ENCODE measurements at regions not wholly inside any gene's neighbourhood (a gene's known extent, or its start where the extent isn't known, plus 50 kb on each side); places are given as distances from the start of the nearest gene placed in this dataset.
A peak's percentile ranks its signal among the peaks of the same experiment; 100 is the strongest.
"Not testable (repeated sequence)": the region's sequence is repeated elsewhere in the genome, so short reads cannot be mapped to it uniquely, and the experiment has no call there.

DNA sequence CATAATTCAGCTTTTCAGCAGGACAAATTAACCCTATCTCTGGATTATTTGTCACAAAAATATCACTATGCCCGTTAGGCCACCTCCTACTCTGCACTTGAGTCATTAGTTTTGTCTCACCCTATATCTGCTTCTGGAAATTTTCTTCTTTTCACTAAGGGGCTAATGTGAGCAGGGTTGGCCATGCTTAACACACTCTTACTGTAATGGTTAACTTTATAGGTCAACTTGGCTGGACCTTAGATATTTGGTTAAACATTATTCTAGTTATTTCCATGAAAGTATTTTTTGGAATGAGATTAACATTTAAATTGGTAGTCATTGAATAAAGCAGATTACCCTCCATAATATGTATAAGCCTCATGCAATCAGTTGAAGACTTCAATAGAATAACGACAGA is 394.6 kb upstream of the PTCHD4 start:
- no peak for DNase-seq (ENCODE audit: low read depth)

GRCh38 chr6:48493432-48493831 is 382.4 kb upstream of the PTCHD4 start:
- not testable (repeated sequence) for DNase-seq (ENCODE audit: low read depth)

- DNase-seq (ENCODE audit: low read depth) = no peak
Measured at GRCh38 chr6:48490658-48491057, 379.7 kb upstream of the PTCHD4 start.

DNA sequence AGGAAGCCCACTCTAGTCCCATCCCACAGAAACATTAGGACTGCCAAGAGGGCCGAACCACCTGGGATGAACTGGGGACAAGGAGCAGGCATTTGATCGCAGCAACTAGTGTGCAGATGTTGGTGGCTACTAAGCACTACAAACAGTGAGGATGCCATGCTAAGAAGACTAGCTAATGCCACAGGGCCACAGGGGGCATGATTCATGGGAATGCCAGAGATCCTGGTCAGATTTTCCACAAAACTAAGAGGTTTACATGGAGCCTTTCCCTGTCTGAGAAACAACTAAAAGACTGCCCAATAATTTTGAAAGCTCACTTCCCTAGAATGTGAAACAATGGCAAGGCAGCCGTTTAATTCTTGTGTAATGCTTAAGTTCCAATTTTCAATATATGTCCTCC is 375.9 kb upstream of the PTCHD4 start:
- DNase-seq (ENCODE audit: low read depth) = peak; percentile 11

DNA sequence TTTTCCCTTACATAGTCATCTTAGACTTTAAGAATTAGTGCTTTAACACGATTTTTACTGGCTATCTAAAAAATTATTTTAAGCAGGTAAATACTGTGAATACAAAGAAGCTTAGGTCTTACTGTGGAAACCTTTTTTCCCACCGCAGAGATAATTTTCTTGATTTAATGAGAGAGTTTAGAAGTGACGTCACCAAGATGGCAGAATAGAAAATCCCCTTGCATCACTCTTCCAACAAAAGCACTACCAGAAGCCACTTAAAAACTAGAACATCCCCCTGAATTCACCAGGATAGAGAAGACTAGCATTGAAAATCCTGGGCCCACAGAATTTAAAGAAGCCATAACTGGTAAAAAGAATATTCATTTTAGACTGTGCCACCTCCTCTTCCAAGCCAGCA is 375.4 kb upstream of the PTCHD4 start:
- DNase-seq (ENCODE audit: low read depth) = no peak

GRCh38 chr6:48476257-48476656 is 365.3 kb upstream of the PTCHD4 start:
- no peak for DNase-seq (ENCODE audit: low read depth)

- no peak for DNase-seq (ENCODE audit: low read depth)
Measured at GRCh38 chr6:48475275-48475674, 364.3 kb upstream of the PTCHD4 start.

- no peak for DNase-seq (ENCODE audit: low read depth)
Measured at GRCh38 chr6:48474830-48475229, 363.8 kb upstream of the PTCHD4 start.

GRCh38 chr6:48474136-48474535 is 363.1 kb upstream of the PTCHD4 start:
- DNase-seq (ENCODE audit: low read depth) = no peak

DNA sequence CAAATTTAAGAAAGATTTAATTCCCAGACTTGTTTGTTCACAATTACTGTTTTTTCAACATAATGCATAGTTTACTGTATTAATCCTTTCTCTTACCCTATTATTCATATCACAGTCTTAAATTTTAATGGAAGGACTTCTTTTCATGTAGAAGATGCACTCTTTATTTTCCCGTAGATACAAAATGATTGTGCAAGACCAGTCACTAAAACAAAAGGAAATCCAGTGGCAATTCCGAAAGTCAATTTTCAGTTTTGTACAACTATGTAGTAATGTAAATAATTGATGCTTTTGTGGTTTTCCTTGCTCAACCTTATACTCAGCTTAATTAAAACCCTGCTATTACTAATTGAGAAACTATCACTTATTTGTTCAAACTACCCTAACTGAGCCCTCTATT is 361.5 kb upstream of the PTCHD4 start:
- DNase-seq (ENCODE audit: low read depth) = no peak

DNA sequence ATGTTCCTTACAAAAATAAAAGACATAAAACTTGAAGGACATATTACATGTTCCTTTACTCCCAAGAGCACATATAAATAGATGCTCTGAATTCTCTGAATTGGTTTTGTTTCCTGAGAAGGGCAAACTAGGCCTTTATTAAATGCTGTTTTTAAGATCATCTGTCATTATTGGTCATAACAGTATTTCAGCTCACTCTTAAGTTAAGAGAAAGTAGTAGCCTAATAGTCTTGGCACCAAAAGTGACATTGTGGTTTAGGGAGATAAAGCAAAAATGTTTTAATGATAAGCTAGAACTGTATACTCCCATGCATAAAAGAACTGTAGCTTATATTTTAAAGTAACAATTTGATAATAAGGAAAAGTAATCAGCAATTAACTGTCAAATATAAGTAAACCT is 361.1 kb upstream of the PTCHD4 start:
- DNase-seq (ENCODE audit: low read depth) = no peak

DNA sequence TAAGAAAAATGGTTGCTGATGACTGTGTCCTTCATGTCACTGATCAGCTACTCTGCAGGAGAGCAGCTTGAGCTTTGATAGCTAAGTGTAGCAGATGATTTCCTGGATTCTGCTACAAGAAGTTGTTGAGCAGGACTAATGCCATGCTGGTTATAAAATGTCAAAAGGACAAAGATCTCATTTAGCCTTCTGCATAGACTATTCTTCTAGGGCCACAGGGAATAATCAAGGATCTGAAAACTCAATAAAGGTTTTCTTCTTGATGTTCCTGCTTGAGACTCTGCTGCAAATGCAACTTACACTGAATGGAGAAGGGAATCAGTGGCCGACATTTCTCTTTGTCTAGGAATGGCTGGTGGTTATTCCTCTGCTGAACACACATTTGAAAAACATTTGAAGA is 360.3 kb upstream of the PTCHD4 start:
- DNase-seq (ENCODE audit: low read depth) = no peak

GRCh38 chr6:48449002-48449401 is 338.0 kb upstream of the PTCHD4 start:
- no peak for DNase-seq (ENCODE audit: low read depth)

DNA sequence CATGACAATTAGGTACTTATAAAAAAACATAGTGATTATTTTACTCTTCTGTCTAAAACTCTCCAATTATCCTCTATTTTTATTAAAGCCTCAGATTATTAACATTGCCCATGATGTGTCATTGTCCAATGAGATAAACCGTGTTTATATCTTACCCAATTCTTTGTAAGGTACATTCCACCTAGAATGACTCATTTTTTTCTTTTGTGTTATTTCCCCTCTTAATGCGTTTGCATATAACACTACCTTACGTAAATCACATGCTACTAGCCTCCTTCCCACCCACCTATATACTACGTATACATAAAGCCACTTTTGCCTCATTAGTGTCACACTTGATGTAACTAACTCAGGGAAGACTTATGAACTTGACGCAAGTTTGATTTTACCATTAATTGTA is 336.3 kb upstream of the PTCHD4 start:
- DNase-seq (ENCODE audit: low read depth) = no peak

DNA sequence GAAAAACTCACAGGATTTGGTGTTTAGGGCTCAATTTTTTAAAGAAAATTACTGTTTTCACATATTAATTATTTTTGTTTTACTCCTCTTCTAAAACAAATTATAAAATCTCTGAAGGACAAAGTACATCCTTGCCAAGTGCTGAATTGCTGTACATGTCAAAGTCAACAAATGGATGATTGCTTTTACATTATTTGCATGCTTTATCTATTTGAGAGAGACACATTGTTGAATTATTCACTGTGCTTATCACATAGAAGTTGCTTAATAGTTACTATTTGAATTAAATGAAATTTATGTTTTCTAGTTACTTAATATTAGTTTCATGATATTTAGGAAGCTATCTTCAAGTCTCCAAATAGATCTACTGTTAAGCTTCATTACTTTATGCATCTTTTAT is 318.6 kb upstream of the PTCHD4 start:
- no peak for DNase-seq (ENCODE audit: low read depth)

GRCh38 chr6:48429021-48429420 is 318.0 kb upstream of the PTCHD4 start:
- no peak for DNase-seq (ENCODE audit: low read depth)

DNA sequence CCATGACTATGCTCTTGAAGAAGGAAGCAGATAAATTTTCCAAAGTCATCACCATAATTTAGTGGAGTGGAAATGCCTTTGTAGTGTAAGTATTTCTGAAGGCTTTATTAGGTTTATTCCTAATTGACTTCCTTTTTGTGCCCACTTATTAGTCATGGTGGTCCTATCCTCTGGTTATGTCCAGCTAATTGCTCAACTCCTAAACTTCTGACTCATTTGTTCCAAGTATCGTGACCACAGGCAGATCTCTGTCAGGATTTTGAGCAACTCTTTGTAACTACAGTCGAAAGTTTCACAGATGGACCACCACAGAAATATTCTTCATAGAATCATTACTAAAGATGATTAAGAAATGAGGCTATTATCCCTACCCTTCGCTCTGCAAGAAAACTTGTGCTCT is 315.6 kb upstream of the PTCHD4 start:
- DNase-seq (ENCODE audit: low read depth) = peak; percentile 65

- no peak for DNase-seq (ENCODE audit: low read depth)
Measured at GRCh38 chr6:48423640-48424365, 312.8 kb upstream of the PTCHD4 start.

- no peak for DNase-seq (ENCODE audit: low read depth)
Measured at GRCh38 chr6:48419992-48420391, 309.0 kb upstream of the PTCHD4 start.

DNA sequence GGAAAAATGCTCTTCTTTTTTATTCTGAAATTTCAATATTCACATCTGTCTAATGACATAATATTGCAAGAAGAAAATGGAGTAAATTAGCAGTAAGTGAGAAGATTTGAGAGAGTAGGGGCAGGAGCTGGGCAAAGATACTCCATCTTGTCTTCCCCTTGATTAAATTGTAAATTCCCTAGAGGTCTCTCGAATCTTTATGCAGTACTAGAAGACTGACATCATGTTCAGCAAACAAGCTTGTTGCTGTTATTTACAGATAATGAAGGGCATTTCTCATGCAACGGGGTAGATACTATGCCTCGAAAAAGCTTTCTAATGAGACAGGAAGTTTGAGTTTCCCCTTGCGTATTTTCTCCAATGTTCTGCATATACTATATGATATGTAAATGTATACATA is 306.9 kb upstream of the PTCHD4 start:
- no peak for DNase-seq (ENCODE audit: low read depth)

GRCh38 chr6:48412656-48413055 is 301.7 kb upstream of the PTCHD4 start:
- no peak for DNase-seq (ENCODE audit: low read depth)

- DNase-seq (ENCODE audit: low read depth) = no peak
Measured at GRCh38 chr6:48404927-48405326, 293.9 kb upstream of the PTCHD4 start.

DNA sequence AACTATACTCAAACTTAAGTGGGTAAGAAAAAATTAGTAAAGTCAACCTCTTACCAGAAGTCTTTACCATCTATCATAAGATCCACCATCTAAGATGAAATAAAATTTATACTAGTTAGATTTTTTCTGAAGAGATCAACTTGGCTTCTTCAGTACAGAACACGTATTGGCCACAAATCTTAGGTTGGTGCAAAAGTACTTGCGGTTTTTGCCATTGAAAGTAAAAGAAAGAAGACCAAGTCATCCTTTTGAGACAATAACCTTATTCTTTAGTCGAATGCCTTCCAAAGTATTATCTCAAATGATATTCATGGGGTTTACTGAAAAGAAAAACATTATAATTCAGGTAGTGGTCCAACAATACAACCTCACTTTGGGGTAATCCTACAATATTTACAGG is 292.6 kb upstream of the PTCHD4 start:
- no peak for DNase-seq (ENCODE audit: low read depth)

DNA sequence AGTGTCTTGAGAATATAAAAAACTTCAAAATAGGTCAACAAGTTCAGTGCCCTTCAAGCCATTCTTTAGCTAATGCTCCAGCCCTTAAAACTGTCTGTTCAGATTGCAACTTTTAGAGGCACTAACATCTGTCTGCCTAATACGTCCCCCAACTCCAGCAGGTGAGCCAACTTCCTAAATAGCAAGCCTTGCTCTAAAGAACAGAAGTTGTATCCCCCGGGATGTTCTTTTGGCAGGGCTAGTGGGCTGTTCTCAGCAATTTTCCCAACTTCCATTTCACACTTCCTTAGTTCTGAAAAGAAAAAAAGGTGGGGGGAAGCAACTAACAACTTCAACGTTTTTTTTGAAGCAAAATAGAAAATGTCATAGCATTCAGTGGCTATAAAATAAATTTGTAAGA is 290.0 kb upstream of the PTCHD4 start:
- DNase-seq (ENCODE audit: low read depth) = no peak

DNA sequence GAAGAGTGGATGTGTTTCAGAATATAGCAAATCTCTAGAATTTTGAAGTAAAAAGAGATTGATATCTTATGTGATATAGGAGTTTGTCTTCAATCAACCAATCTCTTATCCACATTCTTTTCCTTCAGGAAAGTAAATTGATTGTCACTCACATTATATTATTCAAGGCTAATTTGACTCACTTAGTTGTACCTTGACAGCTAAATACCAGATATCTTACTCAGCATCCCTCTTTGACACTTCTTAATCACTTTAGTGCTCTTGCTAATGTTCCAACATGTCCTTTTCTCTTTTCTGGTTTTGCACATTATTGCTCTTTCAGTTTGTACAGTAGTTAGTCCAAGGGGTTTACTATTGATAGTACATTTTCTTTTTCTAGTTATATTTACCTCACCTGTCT is 286.9 kb upstream of the PTCHD4 start:
- no peak for DNase-seq (ENCODE audit: low read depth)

Measured in stromal cell of bone marrow (primary cell).